Glutamatergic neuron (in vitro differentiated cells): ENCODE measurements at regions not wholly inside any gene's neighbourhood (a gene's known extent, or its start where the extent isn't known, plus 50 kb on each side); places are given as distances from the start of the nearest gene placed in this dataset.

Experiments used
- DNase-seq: peaks from one replicate; pipeline ENCODE4 v3.0.0; 2022
- H3K27ac Mint-ChIP-seq: one replicate; pipeline ENCODE4 v1.8.0; 2020; ENCODE audit warnings: mild to moderate bottlenecking, mixed read lengths, inconsistent platforms; ENCODE audit not compliant: unreplicated experiment
- H3K27me3 Mint-ChIP-seq: one replicate; pipeline ENCODE4 v1.8.0; 2020; ENCODE audit warnings: mild to moderate bottlenecking, moderate library complexity, mixed read lengths, inconsistent platforms; ENCODE audit not compliant: unreplicated experiment
- H3K36me3 Mint-ChIP-seq: one replicate; pipeline ENCODE4 v1.8.0; 2020; ENCODE audit warnings: mild to moderate bottlenecking, mixed read lengths, inconsistent platforms; ENCODE audit not compliant: unreplicated experiment
- H3K4me1 Mint-ChIP-seq: one replicate; pipeline ENCODE4 v1.8.0; 2020; ENCODE audit warnings: mild to moderate bottlenecking, low read depth, mixed read lengths, inconsistent platforms; ENCODE audit not compliant: unreplicated experiment
- H3K4me3 Mint-ChIP-seq: one replicate; pipeline ENCODE4 v1.8.0; 2020; ENCODE audit warnings: mild to moderate bottlenecking, mixed read lengths, inconsistent platforms; ENCODE audit not compliant: unreplicated experiment
- H3K9me3 Mint-ChIP-seq: one replicate; pipeline ENCODE4 v1.8.0; 2020; ENCODE audit warnings: mild to moderate bottlenecking, moderate library complexity, mixed read lengths, inconsistent platforms; ENCODE audit not compliant: unreplicated experiment
- CTCF ChIP-seq: fragments of 200-600 bp; sonication (generic); IDR thresholded peaks from one replicate; pipeline ENCODE4 v1.5.0; 2021; ENCODE audit not compliant: partially characterized antibody, unreplicated experiment

GRCh38 chr2:144230033-144230432 lies 289.9 kb downstream of the ZEB2 start:
- TF ChIP-seq CTCF: no peak
- H3K4me1 Mint-ChIP-seq: peaks cover 32% of the 10 kb centered on the region
- peak overlapping the region; percentile 91 for H3K27ac Mint-ChIP-seq
- no peaks in the 10 kb centered on the region for H3K36me3 Mint-ChIP-seq
- H3K27me3 Mint-ChIP-seq: peaks cover 1% of the 10 kb centered on the region
- DNase-seq: no peak
- no peaks in the 10 kb centered on the region for H3K9me3 Mint-ChIP-seq
- no peak overlapping the region for H3K4me3 Mint-ChIP-seq

- Mint-ChIP-seq H3K9me3 (no peaks in the 10 kb centered on the region), H3K4me3 (no peak overlapping the region), H3K36me3 (no peaks in the 10 kb centered on the region), H3K27ac (peak overlapping the region; percentile 53), H3K4me1 (peaks cover 26% of the 10 kb centered on the region), H3K27me3 (no peaks in the 10 kb centered on the region)
- no peak for TF ChIP-seq CTCF
- no peak for DNase-seq
Measured at GRCh38 chr2:144229296-144229695, 290.6 kb downstream of the ZEB2 start.

GRCh38 chr2:144227427-144228105 lies 292.4 kb downstream of the ZEB2 start:
- H3K9me3 Mint-ChIP-seq: no peaks in the 10 kb centered on the region
- peaks cover 22% of the 10 kb centered on the region for H3K4me1 Mint-ChIP-seq
- no peaks in the 10 kb centered on the region for H3K27me3 Mint-ChIP-seq
- H3K36me3 Mint-ChIP-seq: no peaks in the 10 kb centered on the region
- no peak overlapping the region for H3K27ac Mint-ChIP-seq
- no peak for TF ChIP-seq CTCF
- no peak for DNase-seq
- no peak overlapping the region for H3K4me3 Mint-ChIP-seq

- H3K4me3 Mint-ChIP-seq: no peak overlapping the region
- no peaks in the 10 kb centered on the region for H3K36me3 Mint-ChIP-seq
- peaks cover 3% of the 10 kb centered on the region for H3K4me1 Mint-ChIP-seq
- no peak for TF ChIP-seq CTCF
- no peaks in the 10 kb centered on the region for H3K27me3 Mint-ChIP-seq
- H3K9me3 Mint-ChIP-seq: no peaks in the 10 kb centered on the region
- H3K27ac Mint-ChIP-seq: no peak overlapping the region
- no peak for DNase-seq
Measured at GRCh38 chr2:144225076-144225475, 294.8 kb downstream of the ZEB2 start.

GRCh38 chr2:144224472-144224871 lies 295.4 kb downstream of the ZEB2 start:
- H3K27ac Mint-ChIP-seq: no peak overlapping the region
- no peaks in the 10 kb centered on the region for H3K9me3 Mint-ChIP-seq
- no peak for DNase-seq
- no peaks in the 10 kb centered on the region for H3K36me3 Mint-ChIP-seq
- no peak overlapping the region for H3K4me3 Mint-ChIP-seq
- no peaks in the 10 kb centered on the region for H3K27me3 Mint-ChIP-seq
- TF ChIP-seq CTCF: no peak
- H3K4me1 Mint-ChIP-seq: no peaks in the 10 kb centered on the region
